ENCODE measurements at regions not wholly inside any gene's neighbourhood (a gene's known extent, or its start where the extent isn't known, plus 50 kb on each side); places are given as distances from the start of the nearest gene placed in this dataset.

DNA sequence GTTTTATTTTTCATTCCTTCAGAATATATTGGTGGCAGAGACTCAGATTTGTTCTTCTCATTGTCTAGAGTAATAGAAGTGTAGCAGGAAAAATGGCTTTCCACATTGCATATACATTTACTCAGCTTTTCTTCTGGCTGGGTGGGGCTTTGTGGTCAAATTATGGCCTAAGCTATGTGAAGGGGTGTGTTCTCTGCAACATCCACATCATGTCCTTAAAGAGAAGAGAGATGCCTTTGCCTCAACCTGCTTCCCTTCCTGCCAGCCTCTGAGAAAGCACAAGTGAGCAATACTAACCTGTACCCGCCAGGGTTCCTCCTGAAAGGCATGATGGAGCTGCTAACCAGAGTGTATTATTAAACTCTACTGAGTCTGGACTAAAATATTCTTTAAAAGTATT is 695.6 kb upstream of the FAM241A start:
- no peak for TF ChIP-seq SUZ12 (IDR thresholded peaks at IDR 0.05)
- no peak for TF ChIP-seq L3MBTL2 (conservative IDR thresholded peaks at IDR 0.05)
- TF ChIP-seq, protein P1, sequence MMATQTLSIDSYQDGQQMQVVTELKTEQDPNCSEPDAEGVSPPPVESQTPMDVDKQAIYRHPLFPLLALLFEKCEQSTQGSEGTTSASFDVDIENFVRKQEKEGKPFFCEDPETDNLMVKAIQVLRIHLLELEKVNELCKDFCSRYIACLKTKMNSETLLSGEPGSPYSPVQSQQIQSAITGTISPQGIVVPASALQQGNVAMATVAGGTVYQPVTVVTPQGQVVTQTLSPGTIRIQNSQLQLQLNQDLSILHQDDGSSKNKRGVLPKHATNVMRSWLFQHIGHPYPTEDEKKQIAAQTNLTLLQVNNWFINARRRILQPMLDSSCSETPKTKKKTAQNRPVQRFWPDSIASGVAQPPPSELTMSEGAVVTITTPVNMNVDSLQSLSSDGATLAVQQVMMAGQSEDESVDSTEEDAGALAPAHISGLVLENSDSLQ (IDR thresholded peaks at IDR 0.05): no peak
- no peak for TF ChIP-seq ARNT (IDR thresholded peaks at IDR 0.05)
- TF ChIP-seq FOXK2 (IDR thresholded peaks at IDR 0.05): no peak
- TF ChIP-seq BHLHE40 (IDR thresholded peaks at IDR 0.05; ENCODE audit: borderline replicate concordance): no peak
- no peak for TF ChIP-seq LEF1 (IDR thresholded peaks at IDR 0.05; ENCODE audit: borderline replicate concordance)
- TF ChIP-seq ZNF384 (IDR thresholded peaks at IDR 0.05): no peak
- no peak for TF ChIP-seq HDGF (IDR thresholded peaks at IDR 0.05; ENCODE audit: borderline replicate concordance)
- no peak for TF ChIP-seq ELF4 (IDR thresholded peaks at IDR 0.05)
- no peak for TF ChIP-seq TARDBP (IDR thresholded peaks at IDR 0.05)
- TF ChIP-seq CTBP1 (IDR thresholded peaks at IDR 0.05; ENCODE audit: borderline replicate concordance): no peak
- no peak for TF ChIP-seq SP1 (IDR thresholded peaks at IDR 0.05)
- TF ChIP-seq NFRKB (IDR thresholded peaks at IDR 0.05): no peak
- TF ChIP-seq FOXA1 (IDR thresholded peaks at IDR 0.05): no peak
- no peak for TF ChIP-seq FOXM1 (IDR thresholded peaks at IDR 0.05; ENCODE audit: borderline replicate concordance)
- ChIA-PET CTCF (no interaction called here), POLR2A (no interaction called here)
- DNase-seq (ENCODE audit: extremely low spot score): no peak

DNA sequence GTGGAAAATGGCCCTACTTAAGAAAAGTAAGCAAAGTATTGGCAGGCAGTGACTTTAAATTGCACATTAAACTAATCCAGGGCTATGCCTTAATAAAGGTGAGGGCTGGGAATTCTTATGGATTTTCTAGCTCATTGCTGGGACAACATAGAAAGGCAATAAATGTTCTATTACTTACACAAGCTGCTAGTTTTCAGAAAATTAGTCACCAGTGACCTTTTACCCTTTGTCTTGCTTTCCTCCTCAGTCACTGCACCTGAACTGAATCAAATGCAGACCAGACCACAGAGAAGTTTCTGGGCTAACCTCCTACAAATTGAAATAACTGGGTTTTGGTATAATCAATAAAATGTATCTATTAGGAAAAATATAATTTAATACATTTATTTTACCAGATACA is 694.4 kb upstream of the FAM241A start:
- ChIA-PET POLR2A (no interaction called here), CTCF (no interaction called here)
- no peak for DNase-seq (ENCODE audit: extremely low spot score)
- no peak for TF ChIP-seq BHLHE40 (IDR thresholded peaks at IDR 0.05; ENCODE audit: borderline replicate concordance)
- no peak for TF ChIP-seq NFRKB (IDR thresholded peaks at IDR 0.05)
- TF ChIP-seq ZNF384 (IDR thresholded peaks at IDR 0.05): no peak
- TF ChIP-seq HDGF (IDR thresholded peaks at IDR 0.05; ENCODE audit: borderline replicate concordance): no peak
- no peak for TF ChIP-seq CTBP1 (IDR thresholded peaks at IDR 0.05; ENCODE audit: borderline replicate concordance)
- no peak for TF ChIP-seq FOXK2 (IDR thresholded peaks at IDR 0.05)
- TF ChIP-seq FOXA1 (IDR thresholded peaks at IDR 0.05): no peak

DNA sequence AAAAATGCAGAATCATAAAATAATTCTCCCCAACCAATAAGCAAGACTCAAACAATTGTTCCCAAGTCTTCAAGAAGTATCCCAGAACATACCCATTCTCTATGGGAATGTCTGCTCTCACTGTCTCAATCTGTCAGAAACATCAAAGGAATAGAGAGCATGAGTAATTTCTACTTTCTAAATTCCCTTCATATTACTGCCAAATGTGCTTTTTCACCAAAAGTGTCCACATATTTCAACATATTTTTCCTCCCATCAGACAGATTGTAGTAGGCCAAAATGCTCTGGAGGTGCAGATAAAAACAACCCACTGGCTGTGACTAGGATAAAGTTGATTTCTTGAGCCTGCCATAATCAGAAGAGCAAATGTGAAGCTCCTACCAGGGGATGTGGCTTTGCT is 692.0 kb upstream of the FAM241A start:
- DNase-seq (ENCODE audit: extremely low spot score): no peak
- POLR2A ChIA-PET: no interaction called here
- CTCF ChIA-PET: no interaction called here
- TF ChIP-seq BHLHE40 (IDR thresholded peaks at IDR 0.05; ENCODE audit: borderline replicate concordance) (no peak), ARNT (IDR thresholded peaks at IDR 0.05) (no peak), FOXK2 (IDR thresholded peaks at IDR 0.05) (no peak), CTBP1 (IDR thresholded peaks at IDR 0.05; ENCODE audit: borderline replicate concordance) (no peak), SUZ12 (IDR thresholded peaks at IDR 0.05) (no peak), TARDBP (IDR thresholded peaks at IDR 0.05) (no peak), ELF4 (IDR thresholded peaks at IDR 0.05) (no peak), HDGF (IDR thresholded peaks at IDR 0.05; ENCODE audit: borderline replicate concordance) (no peak), FOXM1 (IDR thresholded peaks at IDR 0.05; ENCODE audit: borderline replicate concordance) (no peak), SP1 (IDR thresholded peaks at IDR 0.05) (no peak)

DNA sequence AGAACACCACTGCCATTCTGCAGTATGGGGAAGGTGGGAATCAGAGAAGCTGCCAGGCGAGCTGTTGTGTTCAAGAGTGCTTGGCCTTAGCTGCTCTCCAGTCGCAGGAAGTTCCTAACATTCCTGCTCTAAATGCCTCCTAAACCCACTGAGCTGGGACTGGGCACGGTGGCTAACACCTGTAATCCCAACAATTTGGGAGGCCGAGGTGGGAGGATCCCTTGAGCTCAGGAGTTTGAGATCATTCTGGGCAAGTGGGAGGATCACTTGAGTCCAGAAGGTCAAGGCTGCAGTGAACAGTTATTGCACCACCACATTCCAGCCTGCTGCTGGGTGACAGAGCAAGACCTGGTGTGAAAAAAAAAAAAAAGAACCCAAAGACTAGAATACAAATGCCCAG is 690.3 kb upstream of the FAM241A start:
- TF ChIP-seq FOXK2 (IDR thresholded peaks at IDR 0.05) (no peak), NFRKB (IDR thresholded peaks at IDR 0.05) (no peak), BHLHE40 (IDR thresholded peaks at IDR 0.05; ENCODE audit: borderline replicate concordance) (no peak), ELF4 (IDR thresholded peaks at IDR 0.05) (no peak), FOXM1 (IDR thresholded peaks at IDR 0.05; ENCODE audit: borderline replicate concordance) (no peak), TARDBP (IDR thresholded peaks at IDR 0.05) (no peak), ZNF384 (IDR thresholded peaks at IDR 0.05) (no peak), SP1 (IDR thresholded peaks at IDR 0.05) (no peak), CTBP1 (IDR thresholded peaks at IDR 0.05; ENCODE audit: borderline replicate concordance) (no peak), LEF1 (IDR thresholded peaks at IDR 0.05; ENCODE audit: borderline replicate concordance) (no peak), FOXA1 (IDR thresholded peaks at IDR 0.05) (no peak)
- CTCF ChIA-PET: no interaction called here
- no peak for DNase-seq (ENCODE audit: extremely low spot score)
- POLR2A ChIA-PET: no interaction called here

DNA sequence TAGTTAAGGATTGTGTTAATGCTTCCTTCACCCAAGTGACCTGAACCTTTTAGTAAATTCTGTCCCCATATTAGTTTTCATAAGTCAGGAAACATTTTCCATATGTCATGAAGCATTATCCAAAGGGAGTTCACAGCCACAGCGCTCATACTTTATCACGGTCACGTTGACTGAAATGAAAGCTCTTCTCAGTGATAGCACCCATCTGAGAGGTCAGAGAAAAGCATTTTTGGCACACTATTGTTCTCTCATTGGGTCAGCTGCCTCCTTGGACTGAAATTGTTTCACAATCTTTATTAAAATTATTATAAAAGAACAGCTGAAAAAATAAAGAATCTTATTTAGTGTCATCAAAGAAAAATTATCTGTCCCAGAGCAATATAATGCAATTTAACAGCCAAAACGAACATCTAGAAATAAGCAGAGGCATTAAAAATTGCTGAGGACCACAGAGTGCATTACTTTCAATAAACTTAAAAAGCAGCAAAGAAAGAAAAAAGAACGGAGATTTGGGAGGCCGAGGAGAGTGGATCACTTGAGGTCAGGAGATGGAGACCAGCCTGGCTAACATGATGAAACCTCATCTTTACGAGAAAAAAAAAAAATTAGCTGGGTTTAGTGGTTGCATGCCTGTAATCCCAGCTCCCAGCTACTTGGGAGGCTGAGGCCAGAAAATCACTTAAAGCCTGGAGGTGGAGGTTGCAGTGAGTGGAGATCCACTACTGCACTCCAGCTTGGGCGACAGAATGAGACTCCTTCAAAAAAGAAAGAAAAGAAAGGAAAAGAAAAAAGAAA is 680.8 kb upstream of the FAM241A start:
- TF ChIP-seq L3MBTL2 (conservative IDR thresholded peaks at IDR 0.05) (no peak), ZNF384 (IDR thresholded peaks at IDR 0.05) (no peak), FOXK2 (IDR thresholded peaks at IDR 0.05) (no peak), FOXM1 (IDR thresholded peaks at IDR 0.05; ENCODE audit: borderline replicate concordance) (no peak), NFRKB (IDR thresholded peaks at IDR 0.05) (no peak), LEF1 (IDR thresholded peaks at IDR 0.05; ENCODE audit: borderline replicate concordance) (no peak), SUZ12 (IDR thresholded peaks at IDR 0.05) (no peak), SP1 (IDR thresholded peaks at IDR 0.05) (no peak), ELF4 (IDR thresholded peaks at IDR 0.05) (no peak)
- TF ChIP-seq, protein P1 (IDR thresholded peaks at IDR 0.05): no peak
- no peak for DNase-seq (ENCODE audit: extremely low spot score)
- ChIA-PET POLR2A (no interaction called here), CTCF (no interaction called here)

DNA sequence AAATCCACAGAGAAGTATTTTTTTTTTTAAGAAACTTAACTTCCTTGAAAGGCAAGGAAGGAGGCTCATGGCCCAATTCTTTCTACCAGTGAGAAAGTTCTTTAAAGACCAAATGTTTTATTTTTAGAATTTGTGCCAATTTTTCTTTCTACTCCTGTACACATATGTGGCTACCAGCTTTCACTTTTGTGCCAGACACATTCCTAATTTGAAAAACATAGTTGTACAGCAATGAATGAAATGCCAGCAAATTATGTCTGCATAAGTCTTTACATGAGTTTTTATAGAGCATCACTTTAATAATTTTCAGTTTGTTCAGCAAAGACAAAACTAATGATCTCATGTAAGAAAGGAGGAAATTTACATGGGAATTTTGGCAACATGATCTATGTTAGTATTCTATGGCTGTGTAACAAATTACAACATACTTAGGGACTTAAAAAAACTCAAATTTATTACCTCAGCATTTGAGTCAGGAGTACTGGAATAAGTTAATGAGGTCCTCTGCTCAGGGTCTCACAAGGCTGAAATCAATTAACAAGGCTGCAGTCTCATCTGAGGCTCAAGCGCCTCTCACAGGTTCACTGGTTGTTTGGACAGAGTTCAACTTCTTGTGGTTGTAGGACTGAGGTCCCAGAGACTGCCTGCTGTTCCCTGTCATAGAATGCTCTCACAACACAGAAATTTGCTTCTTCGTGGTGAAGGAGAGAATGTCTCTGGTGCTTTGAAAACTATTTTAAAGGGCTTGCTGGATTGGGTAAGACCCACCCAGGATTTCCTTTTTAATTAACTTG is 678.2 kb upstream of the FAM241A start:
- no peak for TF ChIP-seq TARDBP (IDR thresholded peaks at IDR 0.05)
- TF ChIP-seq ARNT (IDR thresholded peaks at IDR 0.05): no peak
- no peak for TF ChIP-seq HDGF (IDR thresholded peaks at IDR 0.05; ENCODE audit: borderline replicate concordance)
- no peak for TF ChIP-seq ELF4 (IDR thresholded peaks at IDR 0.05)
- no peak for TF ChIP-seq CTBP1 (IDR thresholded peaks at IDR 0.05; ENCODE audit: borderline replicate concordance)
- no peak for TF ChIP-seq FOXM1 (IDR thresholded peaks at IDR 0.05; ENCODE audit: borderline replicate concordance)
- TF ChIP-seq FOXK2 (IDR thresholded peaks at IDR 0.05): no peak
- TF ChIP-seq ZNF384 (IDR thresholded peaks at IDR 0.05): no peak
- TF ChIP-seq SUZ12 (IDR thresholded peaks at IDR 0.05): no peak
- TF ChIP-seq FOXA1 (IDR thresholded peaks at IDR 0.05): no peak
- TF ChIP-seq SP1 (IDR thresholded peaks at IDR 0.05): no peak
- TF ChIP-seq L3MBTL2 (conservative IDR thresholded peaks at IDR 0.05): no peak
- ChIA-PET POLR2A (no interaction called here), CTCF (no interaction called here)
- DNase-seq (ENCODE audit: extremely low spot score): no peak

Measured in HEK293T (cell line).